ENCODE measurements at regions not wholly inside any gene's neighbourhood (a gene's known extent, or its start where the extent isn't known, plus 50 kb on each side); places are given as distances from the start of the nearest gene placed in this dataset.
"Not testable (repeated sequence)": the region's sequence is repeated elsewhere in the genome, so short reads cannot be mapped to it uniquely, and the experiment has no call there.

DNA sequence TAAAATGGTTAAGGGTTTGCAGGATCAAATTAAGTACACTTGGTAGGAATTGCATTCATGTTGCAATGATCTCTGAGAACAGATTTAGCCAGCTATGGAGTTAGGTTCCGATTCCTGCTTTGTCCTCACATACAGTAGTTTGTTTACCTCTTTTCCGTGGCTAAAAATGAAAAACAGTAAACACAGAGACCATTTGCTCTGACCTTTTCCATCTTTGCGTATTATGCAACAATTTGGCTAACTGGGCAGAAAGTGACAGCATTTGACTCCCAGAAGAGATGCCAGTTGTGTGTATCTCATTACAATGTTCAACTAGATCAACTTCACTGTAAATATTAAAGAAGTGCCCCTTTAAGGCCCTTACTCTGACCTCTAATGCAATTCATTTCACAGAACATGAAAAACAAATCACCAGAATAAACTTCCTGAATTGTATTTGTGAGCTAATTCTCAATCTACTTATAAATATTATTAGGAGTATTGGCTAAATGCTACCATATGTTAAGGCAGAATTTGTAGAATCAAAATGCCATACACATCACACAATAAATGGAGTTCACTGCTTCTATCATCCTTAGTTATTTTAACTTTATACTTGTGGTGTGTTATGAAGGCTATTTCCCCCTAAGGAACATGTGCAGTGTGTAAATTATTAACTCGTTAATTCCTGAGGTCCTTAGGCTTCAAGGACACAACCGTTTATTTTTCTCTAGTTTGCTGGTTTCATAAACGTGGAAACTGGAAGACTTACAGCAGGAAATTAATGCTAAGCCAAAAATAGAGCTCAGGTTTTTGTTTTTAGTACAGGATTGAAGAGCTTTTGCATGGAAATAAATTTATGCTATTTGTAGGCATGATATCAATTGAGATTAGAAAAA lies 380.7 kb upstream of the CITED2 start:
- DNase-seq (ENCODE audit: low spot score) = no peak

DNA sequence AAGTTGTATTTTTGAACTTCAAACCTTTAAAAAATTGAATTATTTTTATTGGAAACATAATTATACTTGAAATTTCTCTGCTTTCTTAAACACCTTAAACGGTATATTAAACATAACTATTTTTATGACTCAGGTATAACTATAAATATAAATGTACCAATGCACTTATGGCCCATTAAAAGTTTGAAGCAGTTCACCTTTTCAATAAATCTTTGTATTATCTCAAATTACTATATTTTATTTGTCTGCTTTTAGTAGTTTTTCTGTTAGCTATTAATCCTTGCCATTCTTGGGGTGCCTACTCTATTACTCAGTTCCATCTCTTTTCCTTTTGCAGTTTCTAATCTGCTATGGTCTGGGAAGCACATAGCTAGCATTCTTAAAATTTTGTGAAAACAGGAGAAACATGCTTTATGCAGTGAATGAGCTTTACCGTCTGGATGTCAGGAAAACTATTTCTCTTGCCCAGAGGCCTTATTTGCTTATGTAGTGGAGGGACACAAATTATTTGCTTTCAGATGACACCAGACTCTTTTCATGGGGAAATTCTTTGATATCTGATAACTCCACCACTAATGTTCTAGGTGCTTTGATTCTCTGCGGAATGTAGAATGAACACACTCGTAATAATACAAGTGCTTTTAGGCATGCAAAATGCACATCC lies 378.9 kb upstream of the CITED2 start:
- DNase-seq (ENCODE audit: low spot score) = peak; percentile 13

DNA sequence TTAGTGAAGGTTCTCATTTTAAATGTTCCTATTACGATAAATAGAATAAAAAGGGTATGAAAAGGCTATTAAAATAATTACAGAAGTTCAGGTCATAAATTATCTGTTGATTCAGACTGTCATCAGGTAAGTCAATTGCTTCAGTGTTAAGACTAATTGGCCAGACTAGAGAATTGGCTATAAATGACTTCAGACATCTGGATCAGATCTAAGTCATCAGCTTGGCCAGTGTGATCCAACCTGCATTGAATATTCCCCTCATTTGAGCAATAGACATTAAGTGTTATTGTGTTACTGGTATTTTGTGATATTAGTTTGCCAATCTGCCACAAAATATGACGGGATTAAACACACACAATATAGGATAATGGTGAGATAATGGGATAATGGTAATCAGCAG lies 377.6 kb upstream of the CITED2 start:
- DNase-seq (ENCODE audit: low spot score) = no peak

DNA sequence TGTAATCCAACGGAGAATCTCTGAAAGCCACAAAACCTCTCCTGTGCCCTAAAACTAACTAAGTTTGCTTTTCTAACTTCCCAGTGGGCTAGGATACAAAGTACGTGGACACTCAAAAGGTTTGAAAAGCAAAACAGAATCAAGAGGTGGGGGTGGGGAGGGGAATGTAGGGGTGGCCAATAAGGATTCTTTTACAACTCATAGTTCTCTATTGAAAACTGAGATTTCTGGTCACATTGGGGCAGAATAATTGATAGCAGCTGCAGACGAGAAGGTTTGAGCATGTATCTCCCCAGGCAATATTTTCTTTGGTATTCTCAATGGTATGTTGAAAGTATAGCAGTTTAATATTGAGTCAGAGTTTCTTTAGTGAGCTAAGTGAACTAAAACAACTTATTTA lies 376.7 kb upstream of the CITED2 start:
- DNase-seq (ENCODE audit: low spot score) = no peak

DNA sequence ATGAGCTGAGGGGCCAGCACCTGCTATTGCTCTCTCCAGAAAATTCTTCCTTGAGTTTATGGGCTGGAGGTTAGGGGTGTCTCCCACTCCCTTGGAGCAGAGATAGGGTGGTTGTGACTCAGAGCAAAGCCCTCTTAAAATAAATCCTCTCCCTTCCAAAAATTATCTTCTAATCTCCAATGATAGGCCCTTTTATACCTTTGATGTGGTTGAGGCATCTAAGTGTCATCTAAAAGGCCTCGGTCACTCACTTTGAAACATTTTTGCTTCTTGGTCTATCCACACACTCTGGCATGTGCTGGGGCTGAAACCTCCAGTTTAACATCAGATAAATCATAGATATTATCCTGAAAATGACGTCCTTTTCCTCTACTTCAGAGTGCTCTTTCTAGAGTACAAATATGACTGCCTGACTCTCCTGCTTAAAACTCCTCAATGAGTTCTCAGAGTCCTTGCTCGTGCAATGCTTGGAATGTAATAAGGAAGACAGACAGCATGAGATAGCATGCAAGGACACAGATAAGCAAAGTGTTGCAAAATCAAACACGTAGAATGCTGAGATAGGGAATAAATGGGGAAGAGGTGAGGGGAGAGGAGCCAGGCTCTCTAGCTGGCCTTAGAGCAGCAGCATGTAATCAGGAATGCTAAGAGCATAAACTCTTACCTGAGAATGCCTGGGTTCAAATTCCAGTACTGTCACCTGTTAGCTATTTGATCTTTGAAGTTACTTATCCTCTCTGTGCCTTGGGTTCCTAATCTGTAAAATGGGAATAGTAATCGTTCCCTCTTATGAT lies 374.1 kb upstream of the CITED2 start:
- DNase-seq (ENCODE audit: low spot score) = peak; percentile 22

DNA sequence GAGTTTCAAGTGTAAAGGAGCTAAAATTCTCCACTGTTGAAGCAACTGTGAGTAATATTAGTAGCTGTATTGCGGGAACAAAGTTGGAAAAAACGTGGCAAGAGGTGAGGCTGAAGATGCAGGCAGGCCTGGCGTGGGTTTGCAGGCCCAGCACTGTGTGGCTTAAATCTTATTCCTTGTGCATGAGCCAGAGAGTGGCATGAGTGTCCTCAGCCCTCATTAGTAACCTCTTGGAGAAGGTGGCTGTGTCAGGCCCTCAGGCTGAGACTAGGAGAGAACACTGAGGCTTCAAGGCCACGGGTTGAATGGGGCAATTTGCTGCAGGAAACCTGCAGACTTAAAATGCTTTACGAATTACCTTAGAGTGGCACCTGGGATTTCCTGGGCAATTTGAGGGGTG lies 372.7 kb upstream of the CITED2 start:
- no peak for DNase-seq (ENCODE audit: low spot score)

DNA sequence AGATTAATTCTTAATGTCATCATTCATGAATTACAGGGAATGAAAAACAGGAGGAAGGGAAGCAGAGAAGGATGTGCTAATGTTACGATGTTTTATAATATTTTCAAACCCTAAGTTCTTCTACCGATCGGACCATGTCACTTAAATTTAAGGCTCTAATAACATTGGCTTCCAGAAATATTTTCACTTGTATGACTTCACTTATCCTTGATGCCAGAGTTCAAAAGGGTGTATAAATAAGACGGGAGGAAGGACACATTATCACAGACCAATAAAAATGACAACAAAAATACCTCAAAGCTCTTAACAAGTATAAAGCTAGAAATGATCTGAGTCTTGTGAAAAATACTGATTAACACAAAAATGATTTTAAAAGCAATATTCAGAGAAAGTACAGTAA lies 370.4 kb upstream of the CITED2 start:
- DNase-seq (ENCODE audit: low spot score) = no peak

DNA sequence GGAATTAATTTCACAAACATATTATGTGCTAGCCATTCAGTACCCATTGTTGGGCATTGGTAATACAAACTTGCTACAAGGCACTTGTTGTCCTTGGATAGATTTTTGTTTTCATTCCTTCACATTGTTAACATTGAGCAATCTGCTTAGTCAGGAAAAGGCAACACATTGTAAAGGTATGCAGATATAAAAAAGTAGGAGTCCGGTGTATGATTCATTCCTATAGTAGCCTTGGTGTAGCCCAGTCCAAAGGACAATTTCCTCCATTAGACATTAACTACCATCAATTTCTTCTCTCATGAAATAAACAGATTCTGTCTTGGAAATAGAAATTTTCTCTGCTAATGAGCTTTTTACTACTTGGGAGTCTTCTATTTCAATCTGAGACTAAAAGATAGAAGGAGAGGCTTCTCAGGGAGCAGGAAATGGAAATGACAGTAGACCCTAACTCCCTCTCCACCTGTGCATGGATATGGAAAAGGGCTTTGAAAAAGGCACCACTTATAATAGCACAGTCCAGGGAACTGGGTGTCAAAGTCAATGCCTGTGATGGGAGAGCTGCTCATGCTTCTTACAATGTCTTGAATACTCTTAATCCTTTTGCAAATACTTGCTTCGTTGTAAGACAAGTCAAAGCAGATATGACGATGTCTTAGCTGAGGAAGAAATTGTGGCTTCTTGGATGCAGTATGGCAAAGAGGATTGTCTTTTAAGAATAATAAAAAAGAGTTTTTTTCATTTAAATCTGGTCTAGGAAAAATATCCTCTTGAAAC lies 369.4 kb upstream of the CITED2 start:
- peak; percentile 50 for DNase-seq (ENCODE audit: low spot score)

DNA sequence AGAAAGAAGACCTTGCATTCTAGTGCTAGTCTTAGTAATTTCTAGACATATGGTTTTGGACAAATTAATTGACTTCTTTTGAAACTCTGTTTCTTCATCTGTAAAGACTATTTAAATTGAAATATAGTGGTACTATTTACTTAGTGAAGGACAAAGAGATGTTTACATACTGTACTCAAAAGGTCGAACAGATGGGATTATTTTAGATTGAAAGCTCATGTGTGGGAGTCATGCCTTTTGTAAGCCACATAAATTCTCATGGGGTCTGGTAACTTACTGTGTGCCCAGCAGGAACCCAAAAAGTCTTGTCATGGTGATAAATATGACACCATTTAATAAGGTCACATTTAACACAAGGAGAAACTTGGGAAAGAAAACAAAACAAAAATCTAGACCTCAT lies 368.2 kb upstream of the CITED2 start:
- DNase-seq (ENCODE audit: low spot score) = no peak

DNA sequence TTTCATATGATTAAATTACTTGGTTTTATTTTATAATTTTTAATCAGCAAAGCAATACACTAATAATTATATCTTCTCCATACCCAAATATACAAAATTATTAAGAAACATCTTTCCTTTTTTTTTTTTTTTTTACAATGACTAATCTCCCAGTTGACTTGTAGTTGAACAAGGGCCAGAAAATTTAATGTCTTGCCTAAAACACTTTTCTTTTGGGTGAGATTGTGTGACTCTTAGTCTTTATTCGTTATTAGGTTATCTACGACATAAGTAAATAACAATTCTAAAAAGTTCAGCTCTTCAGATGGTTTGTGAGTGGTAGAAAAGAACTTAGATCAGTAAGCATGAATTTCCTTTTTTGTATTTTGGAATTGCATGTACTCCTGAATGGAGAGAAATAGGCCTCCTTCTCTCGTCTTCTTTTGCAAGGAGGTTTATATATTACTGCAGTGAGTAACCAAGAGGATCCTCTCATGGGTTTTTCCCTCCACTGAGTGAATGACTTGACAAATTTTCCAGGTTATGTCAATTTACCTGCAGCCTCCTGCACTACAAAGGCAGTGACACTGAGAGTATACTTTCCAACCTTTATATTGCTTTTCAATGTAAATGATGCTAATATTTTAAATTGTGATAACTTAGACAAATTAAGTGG lies 364.5 kb upstream of the CITED2 start:
- no peak for DNase-seq (ENCODE audit: low spot score)

DNA sequence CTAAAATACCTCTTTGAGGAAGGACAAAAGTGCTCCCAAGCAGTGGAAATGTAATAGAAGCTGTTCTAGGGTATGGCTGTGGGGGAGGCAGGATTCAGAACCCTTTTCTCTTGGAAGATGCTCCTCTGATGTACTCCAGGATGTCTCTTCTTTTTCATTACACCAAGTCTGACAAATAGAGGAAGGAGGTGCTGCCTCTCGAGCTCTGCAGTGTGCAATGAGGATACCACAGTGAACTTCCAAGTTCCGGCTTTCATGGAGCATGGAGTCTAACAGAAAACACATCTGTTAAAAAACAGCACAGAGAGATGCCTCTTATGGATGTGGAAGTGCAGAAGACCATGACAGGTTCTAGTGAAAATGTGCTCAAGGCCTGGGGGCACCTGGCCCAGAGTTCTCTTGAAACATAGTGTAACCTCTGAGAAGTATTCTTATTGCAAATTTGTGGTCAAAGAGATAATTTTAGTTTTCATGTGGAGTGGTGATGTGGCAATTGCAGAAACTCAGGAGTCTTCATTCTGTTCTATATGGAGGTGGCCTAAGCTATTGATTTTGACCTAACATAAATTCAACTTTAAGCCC lies 362.0 kb upstream of the CITED2 start:
- DNase-seq (ENCODE audit: low spot score) = no peak

DNA sequence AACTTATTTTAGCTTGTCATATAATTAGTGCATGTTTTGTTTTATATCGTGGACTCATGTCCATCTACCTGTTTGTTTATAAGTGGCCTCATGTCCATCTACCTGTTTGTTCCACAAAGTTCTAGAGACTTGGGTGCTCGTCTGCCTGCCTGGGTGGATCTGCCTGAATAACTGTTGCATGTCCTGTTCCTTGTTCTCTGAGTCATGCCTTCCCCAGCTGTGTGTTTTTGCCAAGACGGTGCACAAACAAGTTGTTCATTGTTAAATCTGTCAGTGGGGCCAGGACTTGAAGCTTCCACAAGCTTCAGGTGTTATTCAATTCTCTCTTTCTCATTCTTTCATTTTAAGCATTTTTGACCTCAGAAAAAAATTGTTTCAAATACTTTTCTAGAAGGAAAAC lies 358.0 kb upstream of the CITED2 start:
- peak; percentile 10 for DNase-seq (ENCODE audit: low spot score)

DNA sequence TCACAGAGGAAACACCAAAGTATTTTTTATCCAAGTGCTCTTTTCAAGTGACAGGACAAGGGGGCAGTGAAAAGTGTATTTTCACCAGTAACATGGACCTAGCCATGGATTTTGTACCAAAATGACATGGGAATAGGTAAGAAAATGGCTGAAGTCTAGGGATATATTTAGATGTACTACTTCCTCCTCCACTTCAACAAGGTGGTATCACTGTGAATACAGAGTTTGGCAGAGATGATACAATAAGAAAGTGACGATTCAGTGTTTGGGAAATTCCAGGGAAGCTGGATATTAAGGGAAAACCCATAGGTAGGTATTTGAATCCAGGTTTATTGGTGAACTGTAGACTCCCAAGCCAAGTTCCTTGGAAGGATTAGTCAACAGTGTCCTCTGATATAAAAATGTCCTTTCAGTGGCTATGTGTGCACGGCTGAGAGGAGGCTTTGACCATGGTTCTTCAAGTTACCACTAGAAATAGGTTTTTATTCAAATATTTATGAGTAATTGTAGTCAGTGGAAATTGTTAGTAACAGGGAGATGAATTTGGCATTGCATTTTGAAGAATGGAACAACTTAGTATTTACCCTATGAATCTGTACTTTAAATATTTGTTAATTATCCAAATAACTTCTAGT lies 356.0 kb upstream of the CITED2 start:
- DNase-seq (ENCODE audit: low spot score) = no peak

DNA sequence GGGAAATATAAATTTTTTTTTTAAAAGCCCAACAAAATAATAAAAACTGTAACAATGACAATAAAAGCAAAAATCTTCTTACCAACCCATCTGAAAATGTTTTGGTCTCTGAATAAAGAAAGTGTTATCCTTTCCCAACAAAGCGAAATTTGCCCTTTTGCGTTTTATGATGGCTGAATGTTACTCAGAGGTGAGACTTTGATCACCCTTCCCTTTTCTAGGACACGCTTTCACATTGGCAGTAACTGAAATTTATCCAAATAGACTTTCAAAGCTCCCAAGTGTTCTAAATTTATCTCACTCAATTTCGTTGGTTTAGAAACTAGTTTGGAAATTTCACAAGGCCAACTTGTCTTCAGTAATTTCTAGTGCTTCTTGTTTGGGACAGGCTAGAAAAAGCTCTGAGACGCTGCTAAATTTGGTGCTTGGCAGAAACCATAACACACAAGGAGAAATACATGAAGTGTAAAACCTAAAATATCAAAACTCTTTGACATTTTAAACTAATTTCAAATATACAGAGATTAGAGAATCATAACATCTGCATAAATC lies 354.5 kb upstream of the CITED2 start:
- no peak for DNase-seq (ENCODE audit: low spot score)

DNA sequence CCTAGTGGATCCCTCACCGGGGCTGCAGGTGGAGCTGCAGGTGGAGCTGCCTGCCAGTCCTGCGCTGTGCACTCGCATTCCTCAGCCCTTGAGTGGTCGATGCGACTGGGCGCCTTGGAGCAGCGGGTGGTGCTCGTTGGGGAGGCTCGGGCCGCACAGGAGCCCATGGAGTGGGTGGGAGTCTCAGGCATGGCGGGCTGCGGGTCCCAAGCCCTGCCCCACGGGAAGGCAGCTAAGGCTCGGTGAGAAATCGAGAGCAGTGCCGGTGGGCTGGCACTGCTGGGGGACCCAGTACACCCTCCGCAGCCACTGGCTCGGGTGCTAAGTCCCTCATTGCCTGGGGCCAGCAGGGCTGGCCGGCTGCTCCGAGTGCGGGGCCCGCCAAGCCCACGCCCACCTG lies 351.8 kb upstream of the CITED2 start:
- not testable (repeated sequence) for DNase-seq (ENCODE audit: low spot score)

DNA sequence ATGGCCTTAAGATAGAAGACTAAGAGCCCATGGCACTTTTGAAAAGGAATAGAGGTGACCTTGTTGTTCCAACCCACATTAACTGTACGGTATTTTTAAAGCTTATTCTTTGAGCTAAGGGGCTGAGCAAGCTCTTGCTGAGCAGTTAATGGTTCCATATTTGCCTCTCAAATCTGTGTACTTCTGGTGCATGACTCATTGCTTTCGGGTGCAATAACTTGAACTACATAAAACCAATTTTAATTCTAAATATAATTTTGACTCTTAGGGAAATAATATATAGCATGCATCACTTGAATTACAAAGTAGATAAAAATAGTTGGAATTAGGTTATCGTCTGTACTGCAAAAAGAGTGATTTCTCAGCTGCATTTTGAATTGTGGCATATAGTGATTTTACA lies 348.1 kb upstream of the CITED2 start:
- DNase-seq (ENCODE audit: low spot score) = peak; percentile 8

DNA sequence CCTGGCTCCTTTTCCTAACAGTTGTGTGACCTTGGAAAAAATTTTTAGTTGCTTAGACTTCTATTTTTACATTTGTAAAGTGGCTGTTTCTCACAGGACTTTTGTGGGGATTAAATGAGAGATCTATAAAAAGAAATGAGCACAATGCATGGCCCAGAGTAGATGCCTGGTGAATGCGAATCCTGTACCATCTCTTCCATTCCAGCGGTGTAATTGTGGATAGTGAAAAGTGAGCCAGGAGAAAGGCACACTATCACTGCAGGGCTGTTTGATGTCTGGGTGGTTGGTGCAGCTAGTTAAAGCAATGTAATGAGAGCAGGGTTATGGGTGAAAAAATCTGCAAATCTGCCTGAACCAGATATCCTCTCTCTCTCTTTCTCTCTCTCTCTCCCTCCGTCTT lies 347.5 kb upstream of the CITED2 start:
- DNase-seq (ENCODE audit: low spot score) = no peak

DNA sequence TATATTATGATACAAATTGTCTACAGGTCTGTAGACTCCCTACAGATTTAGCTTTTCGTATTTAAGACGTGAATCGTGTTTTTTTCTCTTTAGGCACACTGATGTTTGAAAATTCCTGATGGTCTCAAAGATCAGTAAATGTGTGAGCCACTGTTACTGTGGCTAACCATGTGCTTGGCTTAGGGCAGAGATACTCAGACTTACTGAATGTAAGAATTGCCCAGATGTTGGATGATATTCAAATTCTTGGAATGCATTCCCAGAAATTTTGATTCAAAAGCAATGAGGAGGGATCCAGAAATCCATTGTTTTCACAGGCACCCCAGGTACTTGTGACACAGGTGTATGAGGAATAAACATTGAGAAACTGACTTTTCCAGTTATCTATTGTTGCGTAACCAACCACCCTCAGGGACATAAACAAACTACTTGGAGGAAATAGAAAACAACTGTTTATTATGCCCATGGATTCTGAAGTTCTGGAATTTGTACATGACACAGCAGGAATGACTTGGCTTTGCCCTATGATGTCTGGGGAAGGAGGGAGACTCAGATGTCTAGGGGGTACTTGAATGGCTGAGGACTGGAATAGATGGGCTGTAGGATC lies 339.6 kb upstream of the CITED2 start:
- no peak for DNase-seq (ENCODE audit: low spot score)

DNA sequence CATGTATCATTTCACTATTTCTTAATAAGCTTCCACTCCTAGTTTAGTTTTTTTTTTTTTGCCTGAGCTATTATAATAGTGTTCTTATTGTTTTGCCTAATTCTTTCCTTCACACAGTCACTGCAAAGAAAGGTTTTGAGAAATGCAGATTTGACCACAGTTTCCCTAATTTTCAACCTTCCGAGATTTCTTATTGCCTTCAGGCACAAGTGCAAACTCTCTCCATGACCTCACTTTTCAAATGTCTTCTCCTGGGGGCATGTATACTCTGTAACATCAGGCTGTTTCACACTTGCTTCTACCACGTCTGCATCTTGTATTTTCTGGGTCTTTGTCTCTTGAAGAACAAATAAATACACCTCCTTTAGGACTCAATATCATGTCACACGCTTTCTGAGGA lies 339.0 kb upstream of the CITED2 start:
- no peak for DNase-seq (ENCODE audit: low spot score)

DNA sequence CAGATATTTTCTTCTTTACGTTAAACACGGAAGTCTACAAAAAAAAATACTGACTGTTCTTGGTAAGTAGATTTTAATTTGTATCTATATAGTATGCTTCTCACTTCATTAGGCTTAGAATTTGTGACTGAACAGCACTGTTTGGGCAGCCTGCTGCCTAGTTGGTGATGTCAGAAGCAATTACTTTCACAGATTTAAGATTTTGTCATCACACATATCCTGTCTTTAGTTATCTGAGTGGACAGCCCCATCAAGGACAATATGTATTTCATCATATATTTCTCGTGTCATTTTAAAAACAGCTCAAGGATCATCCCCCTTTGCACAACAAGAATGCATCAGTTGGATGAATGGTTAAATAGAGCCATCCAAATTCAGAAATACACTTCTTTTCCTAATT lies 338.4 kb upstream of the CITED2 start:
- no peak for DNase-seq (ENCODE audit: low spot score)
